Erythroblast (primary cell): ENCODE measurements at regions not wholly inside any gene's neighbourhood (a gene's known extent, or its start where the extent isn't known, plus 50 kb on each side); places are given as distances from the start of the nearest gene placed in this dataset.

Experiments
- GATA1 ChIP-seq: IDR thresholded peaks from 2 replicates; pipeline ENCODE4 v1.6.1; 2011; ENCODE audit warnings: low read depth, mild to moderate bottlenecking, control low read depth, low read length, moderate library complexity
- POLR2A ChIP-seq: IDR thresholded peaks from 2 replicates; pipeline ENCODE4 v1.6.1; 2011; ENCODE audit warnings: mild to moderate bottlenecking, low read length

DNA sequence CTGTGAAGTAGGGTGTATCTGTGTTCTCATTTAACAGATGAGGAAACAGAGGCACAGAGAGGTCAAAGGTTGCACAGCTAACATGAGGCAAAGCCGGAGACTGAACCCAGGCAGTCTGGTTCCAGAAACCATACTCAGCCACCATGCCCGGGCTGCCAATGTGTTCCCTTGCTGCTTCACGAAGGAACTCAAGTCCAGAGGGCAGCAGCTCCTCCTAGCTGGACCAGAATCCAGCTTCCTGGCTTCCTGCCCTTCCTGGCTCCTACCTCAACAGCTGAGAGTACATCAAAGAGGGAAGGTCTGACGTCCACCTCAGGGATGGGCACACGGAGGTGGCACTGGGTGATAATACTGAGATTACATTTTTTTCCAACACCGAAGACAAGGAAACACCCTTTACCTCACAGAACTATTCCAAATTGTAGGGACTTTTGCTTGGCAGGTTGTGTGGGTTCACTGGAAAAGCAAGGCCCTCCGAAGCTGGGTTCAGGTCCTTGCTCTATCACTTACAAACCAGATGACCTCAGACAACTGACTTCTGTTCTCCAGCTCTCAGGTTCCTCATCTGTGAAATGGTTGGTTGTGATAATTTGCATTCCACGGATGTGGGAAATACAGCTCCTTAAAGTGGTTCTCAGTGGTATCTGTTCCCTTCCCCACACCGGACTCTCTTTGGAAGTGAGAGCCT, 154.1 kb upstream of the ZMIZ1 start:
- TF ChIP-seq POLR2A (no peak), GATA1 (no peak)
